T-cell (primary cell): ENCODE measurements at regions not wholly inside any gene's neighbourhood (a gene's known extent, or its start where the extent isn't known, plus 50 kb on each side); places are given as distances from the start of the nearest gene placed in this dataset.
A peak's percentile ranks its signal among the peaks of the same experiment; 100 is the strongest.
"Not testable (repeated sequence)": the region's sequence is repeated elsewhere in the genome, so short reads cannot be mapped to it uniquely, and the experiment has no call there.

ENCODE experiments used
- ATAC-seq, 4 experiments: fragments of 200-7000 bp in 3 of 4; fragments of 150-1000 bp in 1 of 4; cut with Tn5 transposase; replicated peaks in 1 of 4; 1 replicate in 3 of 4; 2 replicates in 1 of 4; pipeline ENCODE4 v1.10.0; 2021; ENCODE audit warnings: moderate library complexity in 3 of 4, mild to moderate bottlenecking in 2 of 4, moderate number of reproducible peaks in 1 of 4
- CTCF ChIA-PET, 2 donors: fragments of 300-600 bp; sonication (Branson Sonifier 250); formaldehyde crosslinking; loops; one replicate each; lab custom pipeline; 2022; ENCODE audit warnings: antibody characterized with exemption in 2 of 2; lab: Charles Lee
- POLR2A ChIA-PET, 2 donors: fragments of 300-600 bp; sonication (Branson Sonifier 250); formaldehyde crosslinking; loops; one replicate each; lab custom pipeline; 2022; ENCODE audit warnings: antibody characterized with exemption in 2 of 2; lab: Charles Lee
- DNase-seq, 35 experiments: peaks; one replicate each; pipeline versions ENCODE4 v3.0.0 to v3.0.0-alpha.2; 2013 to 2023
- H3K27ac ChIP-seq: one replicate; pipeline ENCODE4 v1.5.1; 2013; ENCODE audit warnings: low read length
- H3K27me3 ChIP-seq, 2 experiments: replicated peaks in 1 of 2; 1 replicate in 1 of 2; 2 replicates in 1 of 2; pipeline versions ENCODE4 v1.6.1 to v1.7.0; 2013; ENCODE audit warnings: low read length in 1 of 2, mixed read lengths in 1 of 2; ENCODE audit not compliant: control insufficient read depth in 2 of 2, insufficient read depth in 2 of 2; ENCODE audit errors: extremely low read depth in 1 of 2
- H3K36me3 ChIP-seq, 2 donors: 1 replicate in 1 of 2; 2 replicates in 1 of 2; pipeline versions ENCODE4 v1.6.1 to v1.7.0; 2013; ENCODE audit warnings: low read length in 1 of 2; ENCODE audit not compliant: control insufficient read depth in 2 of 2, insufficient read depth in 1 of 2; ENCODE audit errors: extremely low read depth in 1 of 2
- H3K4me1 ChIP-seq, 2 experiments: 1 replicate in 1 of 2; 2 replicates in 1 of 2; pipeline versions ENCODE4 v1.6.1 to v1.7.0; 2013; ENCODE audit warnings: low read length in 2 of 2, mixed read lengths in 1 of 2; ENCODE audit not compliant: insufficient read depth in 2 of 2, control insufficient read depth in 1 of 2; ENCODE audit errors: extremely low read depth in 1 of 2
- H3K4me3 ChIP-seq, 2 donors: 1 replicate in 1 of 2; 2 replicates in 1 of 2; pipeline versions ENCODE4 v1.5.1 to v1.7.0; 2013; ENCODE audit warnings: mild to moderate bottlenecking in 2 of 2, low read length in 1 of 2, moderate library complexity in 1 of 2; ENCODE audit not compliant: control insufficient read depth in 1 of 2; ENCODE audit errors: extremely low read depth in 1 of 2
- H3K9me3 ChIP-seq: 2 replicates; pipeline ENCODE4 v1.7.0; 2013
- H3K27ac Mint-ChIP-seq, 2 donors: one replicate each; pipeline ENCODE4 v1.8.0; 2020 to 2021; ENCODE audit warnings: mild to moderate bottlenecking in 2 of 2, mixed read lengths in 2 of 2
- H3K27me3 Mint-ChIP-seq, 2 donors: one replicate each; pipeline ENCODE4 v1.8.0; 2021 to 2022; ENCODE audit warnings: mixed read lengths in 2 of 2
- H3K36me3 Mint-ChIP-seq: one replicate; pipeline ENCODE4 v1.8.0; 2021; ENCODE audit warnings: mixed read lengths
- H3K4me1 Mint-ChIP-seq, 3 donors: one replicate each; pipeline ENCODE4 v1.8.0; 2020 to 2022; ENCODE audit warnings: mixed read lengths in 3 of 3, mild to moderate bottlenecking in 1 of 3
- H3K4me3 Mint-ChIP-seq, 3 donors: one replicate each; pipeline ENCODE4 v1.8.0; 2020 to 2022; ENCODE audit warnings: mild to moderate bottlenecking in 3 of 3, mixed read lengths in 3 of 3, moderate library complexity in 3 of 3
- H3K9me3 Mint-ChIP-seq, 3 donors: one replicate each; pipeline ENCODE4 v1.8.0; 2020 to 2022; ENCODE audit warnings: mixed read lengths in 3 of 3
- WGBS: methylation state at CpG from one replicate; pipeline ENCODE4 v1.1.5; 2013; ENCODE audit warnings: missing lambda C conversion rate; ENCODE audit not compliant: insufficient coverage; 5-methylcytosine and 5-hydroxymethylcytosine counted together

- H3K27me3 ChIP-seq = peaks cover 0 to 34% of the 10 kb centered on the region in 2 experiments
- ATAC-seq (no peak), DNase-seq (no peak)
- ChIA-PET CTCF (no interaction called here), POLR2A (no interaction called here)
- H3K4me3 Mint-ChIP-seq = no peak overlapping the region
- no peaks in the 10 kb centered on the region for H3K4me1 ChIP-seq
- no peaks in the 10 kb centered on the region for H3K9me3 Mint-ChIP-seq
- no peaks in the 10 kb centered on the region for H3K36me3 ChIP-seq
- H3K27ac ChIP-seq = no peak overlapping the region
- no peaks in the 10 kb centered on the region for H3K4me1 Mint-ChIP-seq
- no peaks in the 10 kb centered on the region for H3K36me3 Mint-ChIP-seq
- no peak overlapping the region for H3K27ac Mint-ChIP-seq
- no peaks in the 10 kb centered on the region for H3K9me3 ChIP-seq
- peaks cover 20 to 32% of the 10 kb centered on the region in 2 donors for H3K27me3 Mint-ChIP-seq
- WGBS = 69% methylated on average over 5 of the region's 8 CpGs
- H3K4me3 ChIP-seq = no peak overlapping the region
Observed at GRCh38 chr20:48489656-48490055, 338.1 kb downstream of the PREX1 start.

GRCh38 chr20:48489046-48489463 is 338.7 kb downstream of the PREX1 start:
- DNase-seq (no peak), ATAC-seq (no peak)
- H3K4me1 Mint-ChIP-seq = no peaks in the 10 kb centered on the region
- peaks cover 20 to 32% of the 10 kb centered on the region in 2 donors for H3K27me3 Mint-ChIP-seq
- ChIA-PET POLR2A (no interaction called here), CTCF (no interaction called here)
- H3K4me3 Mint-ChIP-seq = no peak overlapping the region
- Histone ChIP-seq H3K36me3 (no peaks in the 10 kb centered on the region), H3K27ac (no peak overlapping the region), H3K4me3 (no peak overlapping the region), H3K27me3 (peaks cover 0 to 34% of the 10 kb centered on the region in 2 experiments), H3K4me1 (no peaks in the 10 kb centered on the region), H3K9me3 (no peaks in the 10 kb centered on the region)
- WGBS = 75% methylated on average over 12 of the region's 12 CpGs
- no peaks in the 10 kb centered on the region for H3K36me3 Mint-ChIP-seq
- no peak overlapping the region for H3K27ac Mint-ChIP-seq
- H3K9me3 Mint-ChIP-seq = no peaks in the 10 kb centered on the region

GRCh38 chr20:48488334-48489034 is 339.3 kb downstream of the PREX1 start:
- H3K4me1 ChIP-seq, H3K4me3 ChIP-seq, H3K36me3 Mint-ChIP-seq, H3K27ac ChIP-seq, POLR2A ChIA-PET, CTCF ChIA-PET, H3K9me3 ChIP-seq, H3K4me1 Mint-ChIP-seq, H3K4me3 Mint-ChIP-seq, DNase-seq, H3K27ac Mint-ChIP-seq, H3K36me3 ChIP-seq, H3K9me3 Mint-ChIP-seq: not testable (repeated sequence)
- ATAC-seq = peak in 1 of 4 experiments; percentile 29
- WGBS = 49% methylated on average over 3 of the region's 9 CpGs
- peaks cover 0 to 36% of the 10 kb centered on the region in 2 experiments for H3K27me3 ChIP-seq
- H3K27me3 Mint-ChIP-seq = peaks cover 20 to 32% of the 10 kb centered on the region in 2 donors

- no peaks in the 10 kb centered on the region for H3K9me3 Mint-ChIP-seq
- no peak overlapping the region for H3K27ac Mint-ChIP-seq
- DNase-seq (no peak), ATAC-seq (no peak)
- CTCF ChIA-PET = no interaction called here
- no peaks in the 10 kb centered on the region for H3K36me3 ChIP-seq
- POLR2A ChIA-PET = no interaction called here
- no peak overlapping the region for H3K4me3 Mint-ChIP-seq
- no peak overlapping the region for H3K4me3 ChIP-seq
- H3K9me3 ChIP-seq = no peaks in the 10 kb centered on the region
- WGBS = 65% methylated on average over 4 of the region's 7 CpGs
- H3K27me3 Mint-ChIP-seq = peaks cover 20 to 37% of the 10 kb centered on the region in 2 donors
- H3K36me3 Mint-ChIP-seq = no peaks in the 10 kb centered on the region
- no peak overlapping the region for H3K27ac ChIP-seq
- peaks cover 0 to 41% of the 10 kb centered on the region in 2 experiments for H3K27me3 ChIP-seq
- H3K4me1 ChIP-seq = no peaks in the 10 kb centered on the region
- no peaks in the 10 kb centered on the region for H3K4me1 Mint-ChIP-seq
Observed at GRCh38 chr20:48486065-48486464, 341.7 kb downstream of the PREX1 start.

- H3K36me3 ChIP-seq, H3K36me3 Mint-ChIP-seq, ATAC-seq, POLR2A ChIA-PET, H3K4me3 Mint-ChIP-seq, DNase-seq, H3K9me3 Mint-ChIP-seq, H3K27ac ChIP-seq, H3K9me3 ChIP-seq, H3K4me1 ChIP-seq, H3K4me3 ChIP-seq, H3K27ac Mint-ChIP-seq, H3K4me1 Mint-ChIP-seq: not testable (repeated sequence)
- H3K27me3 Mint-ChIP-seq = peaks cover 28 to 46% of the 10 kb centered on the region in 2 donors
- WGBS = 76% methylated on average over 6 of the region's 7 CpGs
- CTCF ChIA-PET = interaction anchor here in 1 of 2 donors (0.6 kb wide), 1 partner anchor 805 kb away, joined by 3 read pairs; no protein-coding TSS in a partner anchor
- H3K27me3 ChIP-seq = peaks cover 0 to 44% of the 10 kb centered on the region in 2 experiments
Observed at GRCh38 chr20:48485153-48485552, 342.6 kb downstream of the PREX1 start.

- ChIA-PET POLR2A (no interaction called here), CTCF (no interaction called here)
- ATAC-seq = no peak
- H3K27me3 Mint-ChIP-seq = peaks cover 36 to 46% of the 10 kb centered on the region in 2 donors
- H3K4me3 ChIP-seq = no peak overlapping the region
- no peaks in the 10 kb centered on the region for H3K36me3 Mint-ChIP-seq
- no peaks in the 10 kb centered on the region for H3K4me1 Mint-ChIP-seq
- no peak overlapping the region for H3K27ac Mint-ChIP-seq
- no peak for DNase-seq
- WGBS = 64% methylated on average over 4 of the region's 11 CpGs
- H3K4me3 Mint-ChIP-seq = no peak overlapping the region
- no peaks in the 10 kb centered on the region for H3K9me3 ChIP-seq
- no peaks in the 10 kb centered on the region for H3K36me3 ChIP-seq
- H3K9me3 Mint-ChIP-seq = no peaks in the 10 kb centered on the region
- H3K27me3 ChIP-seq = peaks cover 0 to 37% of the 10 kb centered on the region in 2 experiments
- H3K4me1 ChIP-seq = no peaks in the 10 kb centered on the region
- H3K27ac ChIP-seq = no peak overlapping the region
Observed at GRCh38 chr20:48483334-48484066, 344.3 kb downstream of the PREX1 start.
